Left lung (tissue), 4 donors: ENCODE measurements at regions not wholly inside any gene's neighbourhood (a gene's known extent, or its start where the extent isn't known, plus 50 kb on each side); places are given as distances from the start of the nearest gene placed in this dataset.

Experiments used
- ATAC-seq: fragments of 200-7000 bp; cut with Tn5 transposase; one replicate; pipeline ENCODE4 v1.9.1; 2020; ENCODE audit warnings: moderate library complexity
- DNase-seq, 4 donors: peaks; one replicate each; pipeline ENCODE4 v3.0.0-alpha.2; 2013 to 2020
- H3K27ac ChIP-seq, 2 donors: fragments of 200-600 bp; sonication (generic) in 1 of 2; one replicate each; pipeline versions ENCODE4 v1.5.0 to v1.8.0; 2020 to 2021
- H3K27me3 ChIP-seq, 2 donors: fragments of 200-600 bp; sonication (generic) in 1 of 2; one replicate each; pipeline versions ENCODE4 v1.5.0 to v1.8.0; 2020 to 2021
- H3K36me3 ChIP-seq, 2 donors: fragments of 200-600 bp; sonication (generic) in 1 of 2; one replicate each; pipeline versions ENCODE4 v1.5.0 to v1.8.0; 2020 to 2021
- H3K4me1 ChIP-seq, 2 donors: fragments of 200-600 bp; one replicate each; pipeline ENCODE4 v1.8.0; 2021
- H3K4me3 ChIP-seq, 2 donors: fragments of 200-600 bp; sonication (generic) in 1 of 2; one replicate each; pipeline versions ENCODE4 v1.5.0 to v1.8.0; 2020 to 2021; ENCODE audit warnings: mild to moderate bottlenecking in 1 of 2
- H3K9me3 ChIP-seq, 2 donors: fragments of 200-600 bp; sonication (generic) in 1 of 2; one replicate each; pipeline versions ENCODE4 v1.5.0 to v1.8.0; 2020 to 2021
- CTCF ChIP-seq, 2 donors: fragments of 200-600 bp; sonication (generic) in 1 of 2; IDR thresholded peaks; one replicate each; pipeline versions ENCODE4 v1.5.0 to v1.8.0; 2021; ENCODE audit warnings: antibody characterized with exemption in 2 of 2
- intact Hi-C, 2 donors: fragments of 100-400 bp; cut with DNase I; formaldehyde crosslinking; loops; one replicate each; pipeline versions ENCODE4 v1.11.2 to v1.14.2; 2022
- donor health status: DM: no; HTN: yes; CAD: no.
- donor health status: DM: no; HTN: no; CAD: no.

DNA sequence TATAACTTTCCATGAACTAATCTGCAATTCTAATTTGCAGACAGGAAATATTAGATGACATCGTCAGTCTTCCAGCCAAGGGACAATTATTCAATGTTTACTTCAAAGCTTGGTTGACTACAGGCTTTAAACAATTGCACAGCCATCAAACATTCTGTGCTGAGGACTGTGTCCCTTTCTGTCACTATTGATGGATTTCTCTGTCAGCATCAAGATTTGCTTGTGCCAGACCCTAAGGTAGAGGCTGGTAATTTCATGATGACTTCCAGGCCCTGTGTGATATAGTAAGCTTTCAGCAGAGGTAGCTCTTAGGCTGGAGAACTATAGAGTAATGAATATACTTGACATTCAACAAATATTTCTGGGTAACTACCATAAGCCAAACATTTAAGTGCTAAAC, 229.3 kb upstream of the ACTBL2 start:
- Histone ChIP-seq H3K4me1 (peaks cover 0 to 3% of the 10 kb centered on the region in 2 donors), H3K9me3 (peaks cover 0 to 8% of the 10 kb centered on the region in 2 donors), H3K4me3 (no peak overlapping the region), H3K36me3 (no peaks in the 10 kb centered on the region), H3K27ac (no peak overlapping the region), H3K27me3 (no peaks in the 10 kb centered on the region)
- no peak for TF ChIP-seq CTCF (IDR thresholded peaks at IDR 0.05)
- DNase-seq (no peak), ATAC-seq (no peak)
- intact Hi-C loops, result no loop called here

- no peak for TF ChIP-seq CTCF (IDR thresholded peaks at IDR 0.05)
- intact Hi-C loops, result no loop called here
- no peaks in the 10 kb centered on the region for H3K36me3 ChIP-seq
- no peak for ATAC-seq
- no peak overlapping the region for H3K4me3 ChIP-seq
- no peak for DNase-seq
- no peak overlapping the region for H3K27ac ChIP-seq
- no peaks in the 10 kb centered on the region for H3K27me3 ChIP-seq
- peaks cover 0 to 8% of the 10 kb centered on the region in 2 donors for H3K9me3 ChIP-seq
- peaks cover 0 to 3% of the 10 kb centered on the region in 2 donors for H3K4me1 ChIP-seq
Measured at GRCh38 chr5:57711471-57711870, 228.9 kb upstream of the ACTBL2 start.

DNA sequence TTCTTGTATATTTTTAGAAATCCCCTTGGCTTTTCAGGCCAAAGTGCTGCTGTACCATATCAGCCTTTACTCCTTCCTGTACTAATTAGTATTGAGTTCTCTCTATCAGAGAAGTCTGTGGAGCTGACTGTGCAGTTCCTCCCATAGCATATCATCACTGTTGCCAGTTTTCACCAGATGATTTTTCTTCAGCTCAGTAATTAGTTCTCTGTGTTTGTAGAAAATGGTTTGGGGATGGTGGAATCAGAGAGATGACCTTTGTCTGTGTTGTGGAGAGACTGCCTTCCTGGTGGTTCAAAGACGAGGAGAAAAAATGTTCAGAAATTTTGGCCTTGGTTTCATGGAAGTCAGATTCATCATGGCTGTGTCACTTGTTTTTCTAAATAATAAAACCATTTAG, 227.5 kb upstream of the ACTBL2 start:
- Histone ChIP-seq H3K27me3 (no peaks in the 10 kb centered on the region), H3K4me1 (peaks cover 0 to 3% of the 10 kb centered on the region in 2 donors), H3K9me3 (peaks cover 0 to 8% of the 10 kb centered on the region in 2 donors), H3K27ac (no peak overlapping the region), H3K36me3 (no peaks in the 10 kb centered on the region), H3K4me3 (no peak overlapping the region)
- DNase-seq (peak in 1 of 4 donors; percentile 29), ATAC-seq (no peak)
- intact Hi-C loops, result no loop called here
- TF ChIP-seq CTCF (IDR thresholded peaks at IDR 0.05), result no peak

GRCh38 chr5:57705769-57706168, 223.2 kb upstream of the ACTBL2 start:
- ATAC-seq, result no peak

GRCh38 chr5:57703721-57704120, 221.1 kb upstream of the ACTBL2 start:
- no peak for TF ChIP-seq CTCF (IDR thresholded peaks at IDR 0.05)
- H3K27me3 ChIP-seq, result no peaks in the 10 kb centered on the region
- ATAC-seq, result no peak
- DNase-seq, result no peak
- no peak overlapping the region for H3K4me3 ChIP-seq
- intact Hi-C loops, result no loop called here
- peaks cover 0 to 7% of the 10 kb centered on the region in 2 donors for H3K4me1 ChIP-seq
- H3K27ac ChIP-seq, result no peak overlapping the region
- no peaks in the 10 kb centered on the region for H3K9me3 ChIP-seq
- no peaks in the 10 kb centered on the region for H3K36me3 ChIP-seq

More at GRCh38 chr5:57705769-57706168, 223.2 kb upstream of the ACTBL2 start:
- Histone ChIP-seq H3K9me3 (peaks cover 0 to 3% of the 10 kb centered on the region in 2 donors), H3K27me3 (no peaks in the 10 kb centered on the region), H3K27ac (no peak overlapping the region), H3K4me1 (peaks cover 0 to 3% of the 10 kb centered on the region in 2 donors), H3K4me3 (no peak overlapping the region), H3K36me3 (no peaks in the 10 kb centered on the region)
- intact Hi-C loops, result no loop called here
- TF ChIP-seq CTCF (IDR thresholded peaks at IDR 0.05), result no peak
- no peak for DNase-seq
